GM19467 (cell line): ENCODE measurements at regions not wholly inside any gene's neighbourhood (a gene's known extent, or its start where the extent isn't known, plus 50 kb on each side); places are given as distances from the start of the nearest gene placed in this dataset.
"Not testable (repeated sequence)": the region's sequence is repeated elsewhere in the genome, so short reads cannot be mapped to it uniquely, and the experiment has no call there.

Experiments used
- ATAC-seq: cut with Tn5 transposase; IDR thresholded peaks from one replicate; pipeline ENCODE4 v1.9.1; 2021; ENCODE audit warnings: mild to moderate bottlenecking, moderate library complexity; ENCODE audit not compliant: unreplicated experiment

DNA sequence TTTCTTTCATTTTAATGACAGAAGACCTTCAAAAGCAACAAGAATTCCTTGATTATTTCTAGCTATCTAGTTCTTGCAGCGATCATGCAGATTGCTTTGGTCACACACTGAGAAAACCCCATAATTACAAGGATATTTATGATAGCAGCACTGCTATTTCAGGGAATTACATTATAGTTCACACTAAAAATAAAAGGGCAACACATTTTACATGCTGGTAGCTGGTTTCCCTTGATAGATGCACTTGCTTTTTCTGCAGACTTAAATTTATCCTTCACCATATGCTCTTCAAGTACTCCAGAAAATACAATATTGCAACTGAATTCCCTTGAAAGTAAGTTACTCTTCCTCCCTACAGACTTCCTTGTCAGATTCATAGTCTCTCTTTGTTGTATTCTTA lies 751.1 kb downstream of the CCDC85A start:
- ATAC-seq, result no peak

- ATAC-seq, result no peak
These were observed 756.3 kb downstream of the CCDC85A start for GRCh38 chr2:56940054-56940453.

- no peak for ATAC-seq
These were observed 769.1 kb downstream of the CCDC85A start for GRCh38 chr2:56952871-56953270.

DNA sequence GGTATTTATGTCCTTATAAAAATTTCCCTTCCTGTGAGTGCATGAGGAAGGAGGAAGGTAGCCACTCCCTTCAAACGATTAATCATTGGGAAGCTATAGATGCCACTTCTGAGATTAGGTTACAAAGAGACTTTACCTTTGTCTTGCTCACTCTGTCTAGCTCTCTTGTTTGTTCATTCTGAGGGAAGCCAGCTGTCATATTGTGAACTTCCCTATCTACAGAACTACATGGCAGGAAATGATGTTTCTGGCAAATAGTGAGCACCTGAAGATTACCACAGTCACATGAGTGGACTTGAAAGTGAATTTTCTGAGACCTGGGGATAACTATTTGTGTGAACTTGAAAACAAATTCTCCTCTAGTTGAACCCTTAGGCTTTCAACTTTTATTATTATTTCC lies 776.8 kb downstream of the CCDC85A start:
- no peak for ATAC-seq

GRCh38 chr2:56962673-56963072 lies 778.9 kb downstream of the CCDC85A start:
- ATAC-seq, result no peak

GRCh38 chr2:56969513-56969912 lies 785.7 kb downstream of the CCDC85A start:
- ATAC-seq, result no peak

DNA sequence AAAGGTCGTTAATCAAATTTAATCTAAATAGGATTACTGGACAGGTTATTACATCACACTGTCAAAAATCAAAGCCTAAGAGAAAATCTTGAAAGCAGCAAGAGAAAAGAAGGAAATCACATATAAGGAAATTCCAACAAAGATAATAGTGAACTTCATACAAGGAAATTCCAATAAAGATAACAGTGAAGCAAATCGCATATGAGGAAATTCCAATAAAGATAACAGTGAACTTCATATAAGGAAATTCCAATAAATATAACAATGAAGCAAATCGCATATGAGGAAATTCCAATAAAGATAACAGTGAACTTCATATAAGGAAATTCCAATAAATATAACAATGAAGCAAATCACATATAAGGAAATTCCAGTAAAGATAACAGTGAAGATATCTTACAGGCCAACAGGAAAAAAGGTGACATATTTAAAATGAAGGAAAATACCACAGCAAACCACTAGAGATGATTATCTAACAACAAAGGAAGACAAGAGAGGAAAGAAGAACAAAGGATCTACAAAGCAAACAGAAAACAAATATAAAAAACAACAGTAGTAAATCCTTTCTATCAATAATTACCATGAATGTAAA lies 787.7 kb downstream of the CCDC85A start:
- no peak for ATAC-seq

DNA sequence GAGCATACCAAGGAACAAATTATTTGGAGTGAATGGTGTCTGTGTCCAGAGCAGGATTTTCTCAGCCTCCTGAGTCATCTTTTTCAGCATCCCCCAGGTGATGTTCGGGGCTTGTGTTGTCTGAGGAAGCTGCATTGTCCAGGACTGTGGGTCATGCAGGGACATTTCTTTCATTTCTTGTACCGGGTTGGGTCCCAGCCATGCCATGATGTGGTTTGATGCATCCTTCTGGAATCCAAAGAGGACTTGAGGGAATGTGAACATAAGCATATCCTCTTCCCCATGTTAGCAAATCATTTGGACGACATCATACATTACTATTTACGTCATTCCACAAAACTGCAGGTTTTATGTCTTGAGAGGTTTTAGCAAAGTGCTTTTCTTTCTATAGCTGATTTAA lies 797.8 kb downstream of the CCDC85A start:
- ATAC-seq, result no peak

DNA sequence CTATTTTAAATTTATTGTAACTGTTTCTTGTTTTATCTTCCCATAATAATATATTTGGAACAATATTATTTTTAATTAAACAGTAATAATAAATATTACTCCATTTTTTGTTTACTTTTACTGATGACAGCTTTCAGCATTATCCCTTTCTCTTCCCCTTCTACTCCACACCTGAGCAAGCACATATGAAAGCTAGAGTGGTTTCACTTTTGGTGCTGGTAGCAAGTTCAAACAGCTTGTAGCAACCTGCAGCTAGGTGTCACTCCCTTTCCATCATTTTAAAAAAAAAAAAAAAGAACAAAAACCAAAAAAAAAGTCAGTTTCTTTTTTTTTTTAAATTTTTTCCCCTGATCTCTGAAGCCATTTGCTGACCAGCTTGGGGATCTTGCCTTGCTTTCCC lies 801.8 kb downstream of the CCDC85A start:
- ATAC-seq, result no peak

GRCh38 chr2:57022496-57022895 lies 838.7 kb downstream of the CCDC85A start:
- no peak for ATAC-seq

GRCh38 chr2:57044931-57045635 lies 861.3 kb downstream of the CCDC85A start:
- no peak for ATAC-seq

DNA sequence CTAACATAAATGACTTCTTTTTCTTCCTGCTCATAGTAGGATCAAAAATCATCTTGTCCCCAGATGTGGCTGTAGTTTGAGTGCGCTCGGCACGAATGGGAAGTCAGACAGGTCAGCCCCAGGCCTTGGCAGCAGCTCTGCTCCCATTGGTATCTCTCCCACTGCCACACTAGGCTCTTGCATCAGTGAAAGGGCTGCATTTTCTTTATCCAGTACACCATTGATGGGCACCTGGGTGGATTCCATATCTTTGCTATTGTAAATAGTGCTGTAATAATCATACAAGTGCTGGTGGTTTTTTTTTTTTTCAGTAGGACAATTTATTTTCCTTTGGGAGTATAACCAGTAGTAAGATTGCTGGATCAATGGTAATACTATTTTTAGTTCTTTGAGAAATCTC lies 865.5 kb downstream of the CCDC85A start:
- ATAC-seq, result no peak

DNA sequence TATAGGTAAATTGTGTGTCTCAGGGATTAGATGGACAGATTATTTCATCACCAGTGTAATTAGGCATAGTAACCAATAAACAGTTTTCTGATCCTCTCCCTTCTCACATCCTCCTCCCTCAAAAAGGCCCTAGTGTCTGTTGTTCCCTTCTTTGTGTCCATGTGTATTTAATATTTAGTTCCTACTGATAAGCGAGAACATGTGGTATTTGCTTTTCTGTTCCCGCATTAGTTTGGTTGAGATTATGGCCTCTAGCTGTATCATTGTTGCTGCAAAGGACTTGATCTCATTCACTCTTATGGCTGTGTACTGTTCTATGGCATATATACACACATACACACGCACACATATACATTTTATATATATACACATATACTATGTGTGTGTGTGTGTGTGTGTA lies 866.2 kb downstream of the CCDC85A start:
- ATAC-seq, result no peak

DNA sequence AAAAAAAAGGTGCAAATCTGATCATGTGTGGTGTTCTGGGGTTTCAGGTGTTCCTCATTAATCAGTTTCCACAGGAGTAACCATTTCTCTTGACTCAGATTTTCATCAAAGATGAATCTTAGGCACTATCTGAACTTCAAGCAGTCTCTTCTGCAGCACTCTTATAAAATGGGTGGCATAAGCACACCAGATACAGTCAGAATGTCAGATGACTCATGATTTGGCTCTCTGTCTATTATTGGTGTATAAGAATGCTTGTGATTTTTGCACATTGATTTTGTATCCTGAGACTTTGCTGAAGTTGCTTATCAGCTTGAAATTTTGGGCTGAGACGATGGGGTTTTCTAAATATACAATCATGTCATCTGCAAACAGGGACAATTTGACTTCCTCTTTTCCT lies 882.5 kb downstream of the CCDC85A start:
- ATAC-seq, result not testable (repeated sequence)

- ATAC-seq, result no peak
These were observed 891.4 kb downstream of the CCDC85A start for GRCh38 chr2:57075226-57075625.

- ATAC-seq, result no peak
These were observed 896.2 kb downstream of the CCDC85A start for GRCh38 chr2:57080035-57080434.

GRCh38 chr2:57084697-57085281 lies 901.0 kb downstream of the CCDC85A start:
- ATAC-seq, result no peak

DNA sequence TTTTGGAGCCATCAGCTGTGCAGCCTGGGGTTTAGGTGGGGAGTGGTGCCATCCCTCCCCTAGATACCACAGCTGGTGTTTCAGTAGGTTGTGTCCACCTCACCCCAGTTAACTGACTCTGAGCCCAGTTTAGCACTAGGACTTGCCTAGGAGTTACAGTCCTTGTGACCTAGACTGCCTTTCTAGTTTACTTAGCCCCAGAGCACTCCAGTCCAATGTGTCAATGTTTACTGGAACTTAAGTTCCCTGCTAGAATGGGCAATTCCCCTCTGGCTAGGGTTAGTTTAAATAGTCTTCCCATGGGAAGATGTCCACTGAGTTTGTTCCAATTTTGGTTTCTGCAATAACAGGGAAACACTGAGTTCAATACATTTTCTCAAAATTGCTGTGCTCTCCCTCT lies 909.2 kb downstream of the CCDC85A start:
- no peak for ATAC-seq

DNA sequence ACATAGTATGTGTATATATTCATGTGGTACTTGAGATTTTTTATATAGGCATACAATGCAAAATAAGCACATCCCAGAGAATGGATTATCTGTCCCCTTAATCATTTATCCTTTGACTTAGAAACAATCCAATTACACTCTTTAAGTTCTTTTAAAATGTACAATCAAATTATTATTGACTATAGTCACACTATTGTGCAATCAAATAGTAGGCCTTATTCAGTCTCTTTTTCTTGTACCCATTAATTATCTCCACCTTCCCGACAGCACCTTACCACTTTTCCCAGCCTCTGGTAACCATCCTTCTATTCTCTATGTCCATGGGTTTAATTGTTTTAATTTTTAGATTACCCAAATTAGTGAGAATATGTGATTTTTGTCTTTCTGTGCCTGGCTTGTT lies 914.1 kb downstream of the CCDC85A start:
- ATAC-seq, result no peak

- ATAC-seq, result no peak
These were observed 916.6 kb downstream of the CCDC85A start for GRCh38 chr2:57100436-57100835.

- ATAC-seq, result no peak
These were observed 921.9 kb downstream of the CCDC85A start for GRCh38 chr2:57105694-57106093.

DNA sequence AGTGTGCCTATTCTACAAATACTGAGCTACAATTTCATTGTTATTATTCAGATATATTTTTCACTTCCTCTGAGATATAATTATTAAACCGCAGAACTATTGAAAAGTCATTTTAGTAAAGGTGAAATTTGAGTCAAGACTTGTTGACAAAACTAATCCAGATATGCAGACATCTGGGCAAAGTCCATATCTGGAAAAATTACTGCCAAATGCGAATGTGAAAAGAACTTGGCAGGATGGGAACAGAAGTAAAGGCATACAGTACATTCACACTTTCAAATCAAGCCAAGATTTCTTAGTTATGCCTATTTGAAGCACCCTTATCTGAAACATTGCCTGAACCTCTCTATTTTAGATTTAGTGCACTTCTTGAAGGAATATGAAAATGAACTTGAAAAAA lies 923.6 kb downstream of the CCDC85A start:
- ATAC-seq, result no peak

GRCh38 chr2:57111531-57111930 lies 927.7 kb downstream of the CCDC85A start:
- ATAC-seq, result no peak
